ENCODE measurements at regions not wholly inside any gene's neighbourhood (a gene's known extent, or its start where the extent isn't known, plus 50 kb on each side); places are given as distances from the start of the nearest gene placed in this dataset.
"Not testable (repeated sequence)": the region's sequence is repeated elsewhere in the genome, so short reads cannot be mapped to it uniquely, and the experiment has no call there.

DNA sequence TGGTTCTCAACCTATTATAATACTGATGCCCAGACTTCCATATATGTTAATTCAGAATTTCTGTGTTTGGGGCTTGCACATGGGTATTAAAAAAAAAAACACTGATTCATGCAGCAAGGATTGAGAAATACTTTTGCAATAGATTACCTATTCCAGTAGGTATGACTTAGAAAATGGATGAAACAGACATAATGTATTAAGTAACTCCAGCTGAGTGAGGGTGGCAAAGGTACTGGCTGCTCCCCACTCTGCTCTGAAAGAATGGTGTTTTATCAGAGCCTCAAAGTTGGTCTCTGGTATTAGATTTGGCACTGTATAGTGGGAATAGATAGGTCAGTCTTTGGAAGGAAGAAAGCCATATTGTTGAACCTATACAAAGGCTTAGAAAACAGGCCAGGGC, 234.3 kb upstream of the FOLH1 start:
- in situ Hi-C loops (cut with HindIII; ENCODE audit: low pct_unique_long_range_greater_than_20kb, low sequenced_read_pairs): no loop called here

DNA sequence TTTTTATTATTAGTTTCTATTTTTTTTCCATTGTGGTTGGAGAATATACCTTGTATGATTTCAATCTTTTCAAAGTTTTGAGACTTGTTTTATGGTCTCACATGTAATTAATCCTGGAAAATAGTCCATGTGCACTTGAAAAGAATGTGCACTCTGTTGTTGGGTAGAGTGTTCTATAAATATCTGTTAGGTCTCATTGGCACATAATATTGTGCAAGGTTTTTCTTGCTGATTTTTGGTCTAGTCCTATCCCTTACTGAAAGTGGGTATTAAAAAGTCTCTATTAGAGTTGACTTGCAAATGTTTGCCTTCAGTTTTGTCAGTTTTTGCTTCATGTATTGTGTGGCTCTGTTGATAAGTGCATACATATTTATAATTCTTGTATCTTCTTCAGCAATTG, 231.5 kb upstream of the FOLH1 start:
- in situ Hi-C loops (cut with HindIII; ENCODE audit: low pct_unique_long_range_greater_than_20kb, low sequenced_read_pairs); DNase-seq (ENCODE audit: low read depth, low spot score): not testable (repeated sequence)

More for the DNA sequence above, 234.3 kb upstream of the FOLH1 start:
- DNase-seq (ENCODE audit: low read depth, low spot score): no peak

DNA sequence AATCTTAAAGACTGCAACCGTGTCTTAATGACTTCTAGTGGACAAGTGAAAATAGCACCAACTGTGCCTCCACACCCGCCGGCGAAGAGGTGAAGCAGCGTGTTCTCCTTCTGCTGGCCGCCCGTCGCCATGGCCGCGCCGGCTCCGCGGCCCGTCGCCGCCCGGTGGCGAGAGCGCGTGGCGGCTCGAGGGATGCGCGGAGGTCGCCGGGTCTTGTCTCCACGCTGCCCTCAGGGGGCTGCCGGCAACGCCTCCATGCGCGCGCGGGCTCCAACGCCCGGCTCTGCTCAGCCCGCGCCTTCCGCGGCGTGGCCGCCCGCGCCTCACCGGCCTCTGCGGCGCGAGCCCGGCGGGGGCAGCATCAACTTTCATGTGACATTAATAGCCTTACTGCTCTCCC, 225.9 kb upstream of the FOLH1 start:
- in situ Hi-C loops (cut with HindIII; ENCODE audit: low pct_unique_long_range_greater_than_20kb, low sequenced_read_pairs); DNase-seq (ENCODE audit: low read depth, low spot score): not testable (repeated sequence)

DNA sequence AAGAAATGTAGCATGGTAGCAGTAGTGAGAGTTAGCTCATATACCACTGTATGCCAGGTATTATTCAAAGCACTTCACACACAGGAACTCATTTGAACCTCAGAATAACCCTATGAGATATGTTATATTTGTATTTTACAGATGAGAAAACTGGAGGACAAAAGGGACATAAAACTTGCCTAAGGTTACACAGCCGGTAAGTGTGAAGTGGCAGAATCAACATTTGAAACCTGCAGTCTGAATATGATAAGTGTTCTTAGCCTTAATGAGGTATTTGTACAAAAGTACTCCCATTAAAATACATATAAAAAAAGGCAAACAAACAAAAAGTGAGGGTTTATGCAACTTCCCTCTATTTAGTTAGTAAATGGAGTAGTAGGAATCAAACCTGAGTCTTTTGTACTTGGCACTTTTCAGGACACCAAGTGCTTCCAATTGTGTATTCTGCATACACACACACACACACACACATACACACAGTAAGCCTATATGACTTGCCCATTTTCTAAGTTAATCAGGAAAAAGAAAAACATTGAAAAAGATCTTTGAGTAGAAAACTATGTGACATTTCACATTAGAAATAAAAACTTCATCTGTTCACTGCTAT, 223.9 kb upstream of the FOLH1 start:
- in situ Hi-C loops (cut with HindIII; ENCODE audit: low pct_unique_long_range_greater_than_20kb, low sequenced_read_pairs): no loop called here
- DNase-seq (ENCODE audit: low read depth, low spot score): no peak

DNA sequence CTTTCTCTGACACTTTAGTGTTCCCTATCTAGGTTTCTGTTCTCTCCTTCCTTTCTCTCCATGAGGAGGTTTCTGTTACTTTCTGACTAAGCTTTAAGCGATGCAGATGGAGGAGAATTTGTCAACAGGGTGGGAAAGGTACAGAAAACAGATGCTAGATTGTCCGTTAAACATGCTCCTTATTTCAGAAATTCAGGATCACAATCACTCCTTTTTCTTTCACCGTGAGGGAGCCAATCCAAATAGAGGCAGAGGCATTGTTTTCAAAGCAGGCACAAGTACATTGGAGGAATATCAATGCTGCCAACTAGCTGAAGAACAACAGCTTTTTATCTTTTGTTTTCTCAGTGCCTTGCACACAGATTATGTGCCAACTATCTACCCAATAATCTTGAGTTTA, 215.7 kb upstream of the FOLH1 start:
- peak; percentile 2 for DNase-seq (ENCODE audit: low read depth, low spot score)
- in situ Hi-C loops (cut with HindIII; ENCODE audit: low pct_unique_long_range_greater_than_20kb, low sequenced_read_pairs): no loop called here

DNA sequence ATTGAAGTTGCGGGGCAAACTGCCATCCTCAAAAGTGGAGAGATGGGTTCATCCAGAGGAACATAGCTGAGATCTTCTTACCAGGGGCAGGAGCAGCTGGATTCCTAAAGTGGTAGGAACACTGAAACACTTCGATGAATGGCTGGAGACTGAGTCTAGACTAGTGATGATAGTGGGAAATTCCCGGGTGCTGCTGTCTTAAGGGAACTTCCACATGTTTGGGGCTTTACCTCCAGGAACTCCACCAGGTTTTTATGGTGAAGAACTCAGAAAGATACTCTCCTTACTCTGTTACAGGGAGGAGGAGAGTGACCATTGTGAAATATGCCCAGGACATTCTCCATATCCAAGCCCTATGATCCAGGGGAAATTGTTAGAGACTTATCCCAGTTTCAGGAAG, 210.5 kb upstream of the FOLH1 start:
- in situ Hi-C loops (cut with HindIII; ENCODE audit: low pct_unique_long_range_greater_than_20kb, low sequenced_read_pairs); DNase-seq (ENCODE audit: low read depth, low spot score): not testable (repeated sequence)

DNA sequence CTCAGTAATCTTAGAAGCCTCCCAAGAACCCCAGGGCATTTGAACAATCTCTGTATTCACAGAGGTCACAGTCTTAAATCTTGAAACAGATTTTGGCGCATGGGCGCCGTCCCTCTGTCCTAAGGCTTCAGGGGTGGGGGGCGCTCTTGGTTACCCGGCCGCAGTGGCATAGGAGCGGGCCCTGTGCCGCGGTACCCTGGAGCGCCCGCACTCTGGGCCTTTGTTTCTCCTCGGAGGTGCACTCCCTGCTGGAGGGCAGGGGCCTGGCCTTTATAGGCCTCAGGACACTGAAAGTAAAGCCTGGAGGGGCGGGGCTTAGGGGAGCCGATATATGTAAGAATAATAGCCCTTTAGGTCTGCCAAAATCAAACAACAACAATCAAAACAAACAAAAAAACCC, 197.3 kb upstream of the FOLH1 start:
- no peak for DNase-seq (ENCODE audit: low read depth, low spot score)
- in situ Hi-C loops (cut with HindIII; ENCODE audit: low pct_unique_long_range_greater_than_20kb, low sequenced_read_pairs): no loop called here

DNA sequence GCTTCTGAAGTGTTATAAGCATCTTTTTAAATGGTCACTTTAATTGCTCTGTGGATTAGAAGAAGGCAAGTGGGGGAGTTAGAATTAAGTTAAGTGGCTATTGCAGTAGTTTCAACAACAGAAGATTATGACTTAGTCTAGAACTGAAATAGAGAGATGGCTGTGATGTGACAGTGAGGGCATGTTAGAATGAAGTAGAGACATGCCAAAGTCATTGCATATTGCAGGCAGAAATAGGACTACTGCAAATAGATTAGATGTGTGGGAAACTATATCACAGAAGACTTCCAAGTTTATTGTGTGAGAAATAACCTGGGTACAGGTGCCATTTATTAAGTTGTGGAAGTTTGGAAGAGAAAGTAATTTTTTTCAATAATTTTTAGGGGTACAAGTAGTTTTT, 187.4 kb upstream of the FOLH1 start:
- in situ Hi-C loops (cut with HindIII; ENCODE audit: low pct_unique_long_range_greater_than_20kb, low sequenced_read_pairs); DNase-seq (ENCODE audit: low read depth, low spot score): not testable (repeated sequence)

DNA sequence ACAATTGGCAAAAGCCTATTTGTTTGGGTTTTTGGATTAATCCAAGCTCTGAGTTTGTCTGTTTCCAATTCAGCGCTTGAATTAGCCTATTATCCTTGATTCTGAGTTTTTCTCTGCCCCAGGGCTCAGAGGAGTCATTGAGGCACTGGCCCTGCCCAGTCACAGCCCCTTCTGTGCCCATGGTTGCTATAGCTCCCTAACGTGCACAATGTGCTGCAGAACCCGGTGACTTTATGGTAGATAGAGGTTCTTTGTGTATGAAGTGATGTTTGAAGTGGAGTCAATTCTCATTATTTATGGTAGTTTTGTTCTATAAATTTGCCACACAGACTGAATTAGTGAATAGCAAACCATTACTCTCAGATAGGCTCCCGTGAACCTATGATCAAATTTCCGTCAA, 182.0 kb upstream of the FOLH1 start:
- in situ Hi-C loops (cut with HindIII; ENCODE audit: low pct_unique_long_range_greater_than_20kb, low sequenced_read_pairs): not testable (repeated sequence)
- peak; percentile 94 for DNase-seq (ENCODE audit: low read depth, low spot score)

DNA sequence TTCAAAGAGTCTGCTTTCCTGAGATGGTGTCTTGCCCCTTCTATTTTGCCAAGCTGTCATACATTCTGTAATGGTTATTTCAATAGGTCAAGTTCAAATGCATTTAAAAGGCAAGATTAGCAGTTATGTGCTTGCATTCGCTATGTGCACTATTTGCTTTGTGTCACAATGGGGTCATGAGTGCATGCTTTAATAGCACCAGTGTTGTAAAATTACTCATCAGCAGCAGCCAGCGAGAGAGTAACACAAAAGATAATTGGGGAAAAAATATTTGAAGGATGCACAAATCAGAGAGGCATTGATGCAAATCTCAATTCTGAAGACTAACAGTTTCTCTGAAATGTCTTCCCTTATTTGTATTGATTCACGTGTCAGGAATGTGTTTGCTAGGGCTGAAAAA, 180.7 kb upstream of the FOLH1 start:
- peak; percentile 58 for DNase-seq (ENCODE audit: low read depth, low spot score)
- in situ Hi-C loops (cut with HindIII; ENCODE audit: low pct_unique_long_range_greater_than_20kb, low sequenced_read_pairs): not testable (repeated sequence)

DNA sequence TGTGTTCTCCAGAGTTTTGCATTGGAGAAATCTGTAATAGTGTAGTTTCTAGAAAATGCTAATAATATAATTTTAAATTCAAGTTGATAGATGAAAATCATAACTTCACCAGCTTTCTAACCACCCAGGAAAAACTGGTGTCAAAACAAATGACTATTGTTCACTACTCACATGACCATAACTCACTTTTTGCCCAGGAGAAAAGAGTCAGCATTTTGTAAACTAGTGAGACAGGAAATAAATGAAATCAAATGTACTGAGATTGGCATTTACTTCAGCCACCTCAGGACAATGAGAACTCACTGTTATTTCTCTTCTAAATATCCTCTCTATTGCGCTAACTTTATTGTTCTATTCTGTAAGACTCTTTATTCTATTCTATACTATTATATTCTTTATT, 176.0 kb upstream of the FOLH1 start:
- DNase-seq (ENCODE audit: low read depth, low spot score): peak; percentile 70
- in situ Hi-C loops (cut with HindIII; ENCODE audit: low pct_unique_long_range_greater_than_20kb, low sequenced_read_pairs): not testable (repeated sequence)

DNA sequence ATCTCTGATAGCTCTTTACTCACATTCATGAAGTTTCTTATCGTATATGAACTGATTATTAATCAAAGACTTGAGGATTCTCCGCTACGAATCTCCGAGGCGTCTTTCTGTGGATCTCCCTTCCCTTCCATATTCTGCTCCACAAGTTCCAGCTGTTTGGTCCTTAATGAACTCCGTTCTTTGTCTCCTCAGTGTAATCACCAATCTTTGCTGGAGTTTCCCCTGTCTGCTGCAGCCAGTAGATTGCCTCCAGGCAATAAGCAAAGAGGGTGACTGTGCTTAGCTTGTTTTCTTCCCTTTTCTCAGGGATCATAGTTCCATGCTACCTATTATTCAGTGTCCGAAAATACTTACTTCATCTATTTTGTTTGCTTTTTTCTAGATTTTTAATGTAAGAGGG, 169.6 kb upstream of the FOLH1 start:
- in situ Hi-C loops (cut with HindIII; ENCODE audit: low pct_unique_long_range_greater_than_20kb, low sequenced_read_pairs): no loop called here
- peak; percentile 80 for DNase-seq (ENCODE audit: low read depth, low spot score)

DNA sequence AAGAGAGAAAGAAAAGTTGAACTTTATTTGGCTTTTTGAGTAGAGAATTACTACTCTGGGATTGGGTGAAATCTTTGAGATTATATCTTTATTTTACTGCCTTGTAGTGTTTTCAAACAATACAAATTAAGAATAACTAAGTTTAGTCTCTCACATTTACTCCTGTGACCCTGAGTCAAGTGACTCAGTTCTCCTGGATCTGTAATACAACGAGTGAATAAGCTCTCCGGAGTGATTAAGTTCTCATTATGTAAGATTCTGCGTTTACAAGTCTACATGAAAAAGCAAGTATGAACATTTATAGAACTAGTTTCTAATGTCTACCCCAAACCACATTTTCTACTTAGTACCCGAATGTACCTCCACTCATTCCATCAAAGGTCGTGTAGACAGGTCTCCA, 165.5 kb upstream of the FOLH1 start:
- DNase-seq (ENCODE audit: low read depth, low spot score); in situ Hi-C loops (cut with HindIII; ENCODE audit: low pct_unique_long_range_greater_than_20kb, low sequenced_read_pairs): not testable (repeated sequence)

DNA sequence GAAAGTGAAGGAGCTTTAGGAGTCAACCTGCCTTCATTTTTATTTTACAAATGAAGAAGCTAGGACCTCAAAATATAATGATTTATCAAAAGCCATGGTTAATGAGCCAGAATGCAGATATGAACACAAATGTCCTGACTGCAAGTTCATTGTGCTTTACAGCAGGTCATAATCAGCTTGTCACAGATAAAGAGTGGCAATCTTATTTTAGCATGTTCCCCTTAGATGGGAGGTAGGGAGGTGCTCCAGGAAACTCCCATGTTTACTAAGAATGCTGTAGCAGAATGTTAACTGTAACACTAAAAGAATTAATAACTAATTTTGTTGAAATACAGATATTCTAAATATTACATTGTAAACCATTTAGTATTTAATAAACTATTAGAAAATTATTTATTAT, 165.0 kb upstream of the FOLH1 start:
- DNase-seq (ENCODE audit: low read depth, low spot score); in situ Hi-C loops (cut with HindIII; ENCODE audit: low pct_unique_long_range_greater_than_20kb, low sequenced_read_pairs): not testable (repeated sequence)

DNA sequence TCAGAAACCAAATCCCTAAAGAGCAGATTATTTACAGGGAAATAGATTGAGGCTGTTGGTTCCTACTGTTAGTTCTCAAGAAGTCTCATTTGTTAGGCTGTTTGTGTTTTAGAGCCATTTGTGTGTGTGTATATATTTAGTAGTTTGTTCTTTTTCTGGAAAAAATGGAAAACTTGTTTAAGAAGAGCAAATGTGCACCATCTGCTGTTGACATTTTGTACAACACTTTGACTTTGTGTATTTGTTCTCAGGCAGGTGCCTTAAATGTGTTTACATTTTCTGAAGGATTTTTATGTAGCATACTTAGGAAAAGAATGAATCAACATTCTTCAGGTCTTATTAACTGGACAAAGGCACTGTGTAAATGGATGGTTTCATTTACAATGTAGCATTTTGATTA, 163.7 kb upstream of the FOLH1 start:
- DNase-seq (ENCODE audit: low read depth, low spot score): peak; percentile 46
- in situ Hi-C loops (cut with HindIII; ENCODE audit: low pct_unique_long_range_greater_than_20kb, low sequenced_read_pairs): not testable (repeated sequence)

DNA sequence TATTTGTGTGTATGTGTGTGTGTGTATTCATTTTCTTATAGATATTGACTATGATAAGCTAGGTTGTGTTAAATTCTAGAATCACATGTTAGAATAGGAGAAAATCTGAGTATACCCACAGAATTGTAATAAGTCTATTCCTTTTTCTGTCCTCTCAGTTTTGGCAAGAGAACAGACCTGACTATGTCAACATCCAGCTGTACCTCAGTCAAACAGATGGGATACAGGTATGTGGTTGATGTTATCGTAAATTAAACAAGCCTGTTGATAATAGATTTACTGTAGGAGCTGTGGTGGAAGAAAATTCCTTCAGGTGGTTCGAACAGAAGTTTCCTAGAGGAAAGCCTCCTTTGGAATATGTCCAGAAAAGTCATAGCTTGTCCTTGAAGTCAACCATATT, 160.2 kb upstream of the FOLH1 start:
- DNase-seq (ENCODE audit: low read depth, low spot score); in situ Hi-C loops (cut with HindIII; ENCODE audit: low pct_unique_long_range_greater_than_20kb, low sequenced_read_pairs): not testable (repeated sequence)

DNA sequence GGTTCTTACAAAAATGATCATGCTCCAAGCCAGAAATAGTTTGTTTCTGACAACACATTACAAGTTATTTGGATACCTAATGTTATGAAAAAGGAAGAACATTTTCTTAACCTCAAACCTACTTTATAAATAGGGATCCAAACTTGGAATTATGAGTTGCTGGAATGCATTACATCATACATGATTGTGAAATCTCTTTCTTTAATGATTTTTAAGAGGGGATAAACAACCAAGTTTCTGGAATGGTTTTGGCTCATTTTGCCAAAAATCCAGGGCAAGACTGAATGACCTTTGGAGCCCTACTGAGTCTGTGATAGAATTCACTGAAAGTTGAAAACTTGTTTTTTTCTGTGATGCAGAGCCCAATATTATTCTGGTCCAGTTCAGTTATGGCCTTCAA, 157.0 kb upstream of the FOLH1 start:
- in situ Hi-C loops (cut with HindIII; ENCODE audit: low pct_unique_long_range_greater_than_20kb, low sequenced_read_pairs); DNase-seq (ENCODE audit: low read depth, low spot score): not testable (repeated sequence)

DNA sequence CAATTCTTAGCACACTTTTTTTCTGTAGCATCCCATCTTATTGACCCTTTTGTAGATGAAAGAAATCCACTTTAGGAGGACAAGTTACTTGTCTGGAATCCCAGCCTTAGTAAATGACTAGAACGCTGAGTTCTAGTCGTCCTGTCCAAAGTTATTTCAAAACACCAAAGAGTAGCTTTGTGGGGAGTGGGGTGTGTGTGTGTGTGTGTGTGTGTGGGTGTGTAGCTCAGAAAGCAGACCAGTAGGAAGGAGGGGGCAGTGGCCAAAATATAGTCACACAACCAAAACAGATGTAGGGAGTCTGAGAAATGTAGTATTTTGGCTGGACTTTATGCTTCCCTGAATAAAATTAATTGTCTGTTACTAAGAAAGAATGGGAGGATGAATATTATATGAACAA, 154.6 kb upstream of the FOLH1 start:
- DNase-seq (ENCODE audit: low read depth, low spot score); in situ Hi-C loops (cut with HindIII; ENCODE audit: low pct_unique_long_range_greater_than_20kb, low sequenced_read_pairs): not testable (repeated sequence)

DNA sequence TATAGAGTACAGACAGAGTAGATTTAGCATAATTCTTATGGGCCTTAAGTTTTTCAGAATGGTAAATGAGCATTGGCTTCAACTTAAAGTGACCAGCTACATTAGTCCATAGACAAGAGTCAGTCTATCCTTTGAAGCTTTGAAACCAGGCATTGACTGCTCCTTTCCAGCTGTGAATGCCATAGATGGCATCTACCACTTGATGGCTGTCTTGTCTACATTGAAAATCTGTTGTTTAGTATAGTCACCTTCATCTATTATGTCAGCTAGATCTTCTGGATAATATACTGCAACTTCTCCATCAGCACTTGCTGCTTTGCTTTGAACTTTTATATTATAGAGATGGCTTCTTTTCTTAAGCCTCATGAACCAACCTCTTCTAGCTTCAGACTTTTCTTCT, 146.1 kb upstream of the FOLH1 start:
- in situ Hi-C loops (cut with HindIII; ENCODE audit: low pct_unique_long_range_greater_than_20kb, low sequenced_read_pairs): not testable (repeated sequence)
- peak; percentile 31 for DNase-seq (ENCODE audit: low read depth, low spot score)

DNA sequence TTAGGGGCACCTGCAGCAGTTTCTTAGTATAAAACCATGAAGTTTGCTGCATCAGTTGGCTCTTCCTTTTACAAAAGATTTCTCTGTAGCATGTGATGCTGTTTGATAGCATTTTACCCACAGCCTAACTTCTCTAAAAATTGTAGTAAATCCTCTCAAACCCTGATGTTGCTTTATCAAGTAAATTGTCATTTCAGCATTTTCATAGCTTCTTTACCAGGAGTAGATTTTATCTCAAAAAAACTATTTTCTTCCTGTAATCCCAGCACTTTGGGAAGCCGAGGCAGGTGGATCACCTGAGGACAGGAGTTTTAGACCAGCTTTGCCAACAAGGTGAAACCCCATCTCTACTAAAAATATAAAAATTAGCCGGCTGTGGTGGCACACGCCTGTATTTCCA, 144.5 kb upstream of the FOLH1 start:
- DNase-seq (ENCODE audit: low read depth, low spot score); in situ Hi-C loops (cut with HindIII; ENCODE audit: low pct_unique_long_range_greater_than_20kb, low sequenced_read_pairs): not testable (repeated sequence)

Measured in SK-MEL-5 (cell line).